Aorta (tissue), 5 donors: ENCODE measurements at regions not wholly inside any gene's neighbourhood (a gene's known extent, or its start where the extent isn't known, plus 50 kb on each side); places are given as distances from the start of the nearest gene placed in this dataset.

Source experiments
- ATAC-seq: fragments of 200-7000 bp; cut with Tn5 transposase; one replicate; pipeline ENCODE4 v1.9.1; 2022; ENCODE audit warnings: moderate library complexity; ENCODE audit not compliant: low FRiP score
- DNase-seq, 2 donors: peaks; one replicate each; pipeline ENCODE4 v3.0.0-alpha.2; 2020
- H3K27ac ChIP-seq, 2 donors: one replicate each; pipeline ENCODE4 v1.5.1; 2013; ENCODE audit warnings: low read length in 2 of 2, mild to moderate bottlenecking in 2 of 2, moderate library complexity in 2 of 2, control low read depth in 1 of 2, inconsistent platforms in 1 of 2, low read depth in 1 of 2
- H3K27me3 ChIP-seq, 2 donors: one replicate each; pipeline ENCODE4 v1.6.1; 2013; ENCODE audit warnings: control low read depth in 1 of 2, low read length in 1 of 2, mild to moderate bottlenecking in 1 of 2, moderate library complexity in 1 of 2; ENCODE audit not compliant: insufficient read depth in 2 of 2, control insufficient read depth in 1 of 2
- H3K36me3 ChIP-seq, 2 donors: one replicate each; pipeline ENCODE4 v1.6.1; 2013; ENCODE audit warnings: control low read depth in 1 of 2, low read length in 1 of 2, mild to moderate bottlenecking in 1 of 2; ENCODE audit not compliant: insufficient read depth in 2 of 2, control insufficient read depth in 1 of 2
- H3K4me1 ChIP-seq, 2 donors: one replicate each; pipeline ENCODE4 v1.6.1; 2013; ENCODE audit warnings: low read length in 2 of 2, control low read depth in 1 of 2, mild to moderate bottlenecking in 1 of 2, moderate library complexity in 1 of 2; ENCODE audit not compliant: insufficient read depth in 2 of 2, control insufficient read depth in 1 of 2
- H3K4me3 ChIP-seq, 2 donors: one replicate each; pipeline ENCODE4 v1.5.1; 2013; ENCODE audit warnings: low read length in 2 of 2, control low read depth in 1 of 2, mild to moderate bottlenecking in 1 of 2
- H3K9me3 ChIP-seq: one replicate; pipeline ENCODE4 v1.6.1; 2013; ENCODE audit warnings: mild to moderate bottlenecking, low read length; ENCODE audit not compliant: control insufficient read depth
- WGBS, 2 donors: extraction: QIAGEN DNeasy Blood & Tissue Kit; methylation state at CpG; one replicate each; pipeline ENCODE4 v1.1.7; 2013; 5-methylcytosine and 5-hydroxymethylcytosine counted together
- intact Hi-C, 2 donors: fragments of 100-400 bp; cut with DNase I; formaldehyde crosslinking; loops; one replicate each; pipeline versions ENCODE4 v1.14.2 to v1.15.0; 2022
- donor health status: healthy with polysubstance abuse.
- donor health status: Bipolar disorder and iron deficiency.
- donor health status: DM: no; HTN: no; CAD: no.
- donor health status: DM: no; HTN: no; CAD: no.
- donor health status: DM: yes; HTN: yes; CAD: no.

DNA sequence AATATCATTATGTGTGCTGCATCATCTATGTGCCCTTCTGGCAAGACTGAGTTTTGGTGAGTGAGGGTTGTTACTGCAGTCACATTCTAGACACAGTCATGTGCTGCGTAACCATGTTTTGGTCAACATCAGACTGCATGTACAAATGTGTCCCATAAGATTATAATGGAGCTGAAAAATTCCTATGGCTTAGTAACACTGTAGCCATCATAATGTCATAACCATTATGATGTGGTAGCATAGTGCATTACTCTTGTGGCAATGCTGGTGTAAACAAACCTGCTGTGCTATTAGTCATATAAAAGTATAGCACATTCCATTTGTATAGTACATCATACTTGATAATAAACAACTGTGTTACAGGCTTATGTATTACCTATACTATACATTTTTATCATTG is 198.1 kb upstream of the NUDT6 start:
- H3K4me3 ChIP-seq = no peak overlapping the region
- no peaks in the 10 kb centered on the region for H3K27me3 ChIP-seq
- no peaks in the 10 kb centered on the region for H3K9me3 ChIP-seq
- no peaks in the 10 kb centered on the region for H3K36me3 ChIP-seq
- intact Hi-C loops = loop anchor here in 1 of 2 donors (10.0 kb wide), 1 partner anchor 274 kb away; the partner anchor contains the start of gene SPRY1
- H3K4me1 ChIP-seq = peaks cover 0 to 2% of the 10 kb centered on the region in 2 donors
- 95 to 97% methylated on average over 1 of the region's 1 CpG for WGBS, 2 donors
- DNase-seq (no peak), ATAC-seq (no peak)
- no peak overlapping the region for H3K27ac ChIP-seq

DNA sequence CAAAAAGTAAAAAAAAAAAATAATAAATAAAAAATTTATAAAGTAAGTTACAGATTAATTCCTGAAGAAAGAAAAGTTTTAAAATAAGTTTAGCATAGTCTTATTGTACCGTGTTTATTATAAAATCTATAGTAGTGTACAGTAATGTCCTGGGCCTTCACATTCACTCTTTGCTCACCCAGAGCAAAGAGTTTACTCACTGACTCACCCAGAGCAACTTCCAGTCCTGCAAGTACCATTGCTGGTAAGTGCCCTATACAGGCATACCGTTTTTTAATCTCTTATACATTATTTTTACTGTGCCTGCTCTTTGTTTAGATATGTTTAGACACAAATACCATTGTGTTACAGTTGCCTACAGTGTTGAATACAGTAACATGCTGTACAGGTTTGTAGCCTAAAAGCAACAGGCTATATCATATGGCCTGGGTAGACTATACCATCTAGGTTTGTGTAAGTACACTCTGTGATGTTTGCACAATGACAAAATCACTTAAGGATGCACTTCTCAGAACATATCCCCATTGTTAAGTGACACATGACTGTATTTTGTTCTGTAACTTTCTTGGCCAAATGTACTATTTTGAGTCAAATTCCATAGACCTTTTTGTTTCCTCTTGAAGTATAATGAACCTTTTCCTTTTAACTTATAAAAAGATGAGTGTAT is 199.0 kb upstream of the NUDT6 start:
- intact Hi-C loops = loop anchor here in 1 of 2 donors (10.0 kb wide), 1 partner anchor 273 kb away; the partner anchor contains the start of gene SPRY1
- Histone ChIP-seq H3K4me3 (no peak overlapping the region), H3K36me3 (no peaks in the 10 kb centered on the region), H3K9me3 (no peaks in the 10 kb centered on the region), H3K27me3 (no peaks in the 10 kb centered on the region), H3K27ac (no peak overlapping the region), H3K4me1 (peaks cover 0 to under 1% of the 10 kb centered on the region in 2 donors)
- 59 to 67% methylated on average over 2 of the region's 2 CpGs for WGBS, 2 donors
- DNase-seq = no peak
- no peak for ATAC-seq

DNA sequence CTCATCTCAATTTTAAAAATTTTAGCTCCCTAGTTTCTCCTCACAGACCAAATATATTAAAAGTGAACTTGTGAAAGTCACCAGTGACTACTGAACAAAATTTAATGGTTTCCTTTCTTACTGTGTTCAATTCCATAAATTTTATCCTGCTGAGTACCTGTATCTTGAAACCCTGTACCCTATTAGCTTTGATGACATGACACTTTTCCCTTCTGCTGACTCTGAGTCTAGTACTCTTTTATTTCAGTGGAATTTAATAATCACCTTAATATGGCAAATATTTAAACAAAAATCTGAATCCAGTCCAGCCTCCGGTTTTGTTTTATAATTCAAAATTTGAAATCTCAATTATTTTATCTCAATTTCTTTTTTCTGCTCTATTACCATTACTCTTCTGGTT is 203.1 kb upstream of the NUDT6 start:
- no peaks in the 10 kb centered on the region for H3K36me3 ChIP-seq
- 64 to 71% methylated on average over 1 of the region's 1 CpG for WGBS, 2 donors
- DNase-seq (no peak), ATAC-seq (no peak)
- H3K27ac ChIP-seq = no peak overlapping the region
- no peaks in the 10 kb centered on the region for H3K4me1 ChIP-seq
- no peak overlapping the region for H3K4me3 ChIP-seq
- intact Hi-C loops = loop anchor here in 1 of 2 donors (5.0 to 10.0 kb wide), 2 partner anchors 269 to 537 kb away; partner anchors contain the start of gene SPRY1
- no peaks in the 10 kb centered on the region for H3K27me3 ChIP-seq
- no peaks in the 10 kb centered on the region for H3K9me3 ChIP-seq

DNA sequence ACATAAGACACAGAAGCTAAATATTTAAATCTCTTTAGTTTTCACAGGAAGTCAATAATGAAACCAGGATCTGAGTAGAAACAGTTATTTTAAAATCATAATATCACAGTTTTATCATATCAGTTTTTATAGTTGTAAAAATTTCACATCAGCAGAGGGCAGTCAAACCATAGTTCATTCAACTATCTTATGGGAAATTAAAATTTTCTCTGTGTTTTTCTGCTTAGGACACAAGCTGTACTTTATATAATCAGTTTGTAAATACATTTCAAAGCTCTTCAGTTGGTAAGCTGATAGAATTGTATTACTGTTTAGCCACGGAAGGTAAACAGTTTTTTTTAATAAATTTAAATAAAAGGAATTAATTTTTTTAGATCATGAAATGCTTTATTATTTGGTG is 204.8 kb upstream of the NUDT6 start:
- ATAC-seq (no peak), DNase-seq (no peak)
- H3K27ac ChIP-seq = no peak overlapping the region
- H3K4me1 ChIP-seq = no peaks in the 10 kb centered on the region
- no peaks in the 10 kb centered on the region for H3K36me3 ChIP-seq
- no peak overlapping the region for H3K4me3 ChIP-seq
- intact Hi-C loops = loop anchor here in 1 of 2 donors (5.0 to 10.0 kb wide), 2 partner anchors 268 to 535 kb away; partner anchors contain the start of gene SPRY1
- no peaks in the 10 kb centered on the region for H3K27me3 ChIP-seq
- H3K9me3 ChIP-seq = no peaks in the 10 kb centered on the region
- 81% methylated on average over 1 of the region's 1 CpG for whole genome bisulfite sequencing, 2 donors

DNA sequence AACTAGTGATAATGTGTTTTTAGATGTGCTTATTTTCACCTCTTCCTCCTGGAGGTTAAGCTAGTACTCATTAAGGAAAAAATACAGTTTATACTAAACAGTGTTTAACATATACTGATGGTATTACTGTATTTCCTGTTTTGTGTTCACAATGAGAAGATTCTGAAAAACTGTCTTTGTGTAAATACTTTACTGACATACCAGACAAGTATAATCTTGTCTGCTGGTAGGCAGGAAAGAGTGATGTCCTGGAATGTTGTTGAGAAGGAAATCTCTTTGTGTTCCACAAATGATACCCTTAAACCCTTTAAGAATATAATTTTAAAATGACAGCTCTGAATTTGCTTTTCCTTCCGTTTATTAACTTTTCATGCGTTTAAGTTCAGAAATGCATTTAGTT is 205.5 kb upstream of the NUDT6 start:
- ATAC-seq (no peak), DNase-seq (no peak)
- Histone ChIP-seq H3K27me3 (no peaks in the 10 kb centered on the region), H3K4me1 (no peaks in the 10 kb centered on the region), H3K9me3 (no peaks in the 10 kb centered on the region), H3K27ac (no peak overlapping the region), H3K4me3 (no peak overlapping the region), H3K36me3 (no peaks in the 10 kb centered on the region)
- WGBS, 2 donors = 83 to 90% methylated on average over 2 of the region's 2 CpGs
- intact Hi-C loops = loop anchor here in 1 of 2 donors (5.0 to 10.0 kb wide), 2 partner anchors 267 to 534 kb away; partner anchors contain the start of gene SPRY1

DNA sequence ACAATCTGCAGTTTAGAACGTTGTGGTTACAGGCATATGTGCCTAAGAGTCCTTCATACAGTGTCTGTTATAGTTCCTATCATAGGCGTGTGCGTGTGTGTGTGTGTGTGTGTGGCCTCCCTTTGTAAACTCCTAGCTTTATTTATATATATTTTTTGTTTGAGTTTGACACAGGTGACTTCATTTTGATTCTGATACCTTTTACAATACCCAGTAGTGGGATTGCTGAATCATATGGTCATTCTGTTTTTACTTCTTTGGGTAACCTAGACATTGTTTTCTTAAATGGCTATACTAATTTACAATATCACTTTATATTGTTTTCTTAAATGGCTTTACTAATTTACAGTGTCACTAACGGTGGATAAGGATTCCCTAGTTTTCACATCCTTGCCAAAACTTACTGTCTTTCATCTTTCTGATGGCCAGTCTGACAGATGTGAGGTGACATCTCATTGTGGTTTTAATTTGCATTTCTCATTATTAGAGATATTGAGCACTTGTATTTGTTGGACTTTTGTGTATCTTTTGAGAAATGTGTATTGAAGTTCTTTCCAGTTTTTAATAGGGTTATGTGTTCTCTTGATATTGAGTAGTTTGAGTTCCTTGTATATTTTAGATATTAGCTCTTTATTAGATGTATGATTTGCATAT is 211.1 kb upstream of the NUDT6 start:
- no peaks in the 10 kb centered on the region for H3K4me1 ChIP-seq
- 66 to 74% methylated on average over 4 of the region's 4 CpGs for WGBS, 2 donors
- no peaks in the 10 kb centered on the region for H3K27me3 ChIP-seq
- no peak overlapping the region for H3K27ac ChIP-seq
- intact Hi-C loops = no loop called here
- ATAC-seq = no peak
- DNase-seq = no peak
- H3K36me3 ChIP-seq = peaks cover 0 to 2% of the 10 kb centered on the region in 2 donors
- no peaks in the 10 kb centered on the region for H3K9me3 ChIP-seq
- H3K4me3 ChIP-seq = no peak overlapping the region

DNA sequence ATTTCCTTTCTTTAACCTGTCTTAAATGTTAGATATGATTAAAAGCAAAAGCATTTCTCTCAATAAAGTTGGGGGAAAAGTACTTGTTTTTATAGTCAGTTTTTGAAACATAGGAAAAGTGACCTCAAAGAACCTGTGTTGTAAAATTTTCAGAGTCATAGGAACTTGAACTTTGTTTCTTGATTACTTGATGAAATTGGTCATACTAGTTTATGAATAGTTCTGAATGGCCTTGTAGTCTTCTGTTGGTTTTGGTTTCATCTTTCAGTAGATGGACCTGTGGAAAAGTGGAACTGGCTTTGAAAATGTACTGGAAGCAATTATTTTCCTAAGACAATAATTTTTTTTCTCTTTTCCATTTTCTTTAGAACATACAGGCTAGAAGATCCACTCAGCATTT is 222.2 kb upstream of the NUDT6 start:
- H3K9me3 ChIP-seq = no peaks in the 10 kb centered on the region
- ATAC-seq (no peak), DNase-seq (no peak)
- H3K4me3 ChIP-seq = no peak overlapping the region
- intact Hi-C loops = no loop called here
- H3K27ac ChIP-seq = no peak overlapping the region
- H3K4me1 ChIP-seq = no peaks in the 10 kb centered on the region
- H3K27me3 ChIP-seq = no peaks in the 10 kb centered on the region
- H3K36me3 ChIP-seq = no peaks in the 10 kb centered on the region

DNA sequence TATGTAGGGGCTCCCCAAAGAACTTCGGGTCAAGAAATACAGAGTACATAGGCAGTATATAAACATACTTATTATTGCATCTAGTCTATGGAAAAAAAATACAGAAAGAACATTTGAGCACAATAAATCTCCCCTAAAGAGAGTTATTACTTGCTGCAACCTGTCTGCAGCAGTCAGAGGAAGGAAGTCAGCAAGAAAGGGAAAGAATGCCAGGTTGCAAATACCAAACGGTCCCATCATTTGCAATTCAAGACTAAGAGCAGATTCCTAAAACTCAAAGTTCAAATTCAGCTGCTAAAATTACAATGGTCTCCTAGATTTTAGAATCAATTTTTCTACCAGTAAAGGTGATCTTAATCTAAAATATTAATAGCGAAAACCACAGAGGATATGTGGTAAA is 236.2 kb upstream of the NUDT6 start:
- WGBS, 2 donors = 59 to 61% methylated on average over 3 of the region's 3 CpGs
- Histone ChIP-seq H3K27me3 (no peaks in the 10 kb centered on the region), H3K27ac (no peak overlapping the region), H3K9me3 (no peaks in the 10 kb centered on the region), H3K4me1 (no peaks in the 10 kb centered on the region), H3K36me3 (no peaks in the 10 kb centered on the region), H3K4me3 (no peak overlapping the region)
- intact Hi-C loops = no loop called here
- ATAC-seq = no peak
- no peak for DNase-seq

DNA sequence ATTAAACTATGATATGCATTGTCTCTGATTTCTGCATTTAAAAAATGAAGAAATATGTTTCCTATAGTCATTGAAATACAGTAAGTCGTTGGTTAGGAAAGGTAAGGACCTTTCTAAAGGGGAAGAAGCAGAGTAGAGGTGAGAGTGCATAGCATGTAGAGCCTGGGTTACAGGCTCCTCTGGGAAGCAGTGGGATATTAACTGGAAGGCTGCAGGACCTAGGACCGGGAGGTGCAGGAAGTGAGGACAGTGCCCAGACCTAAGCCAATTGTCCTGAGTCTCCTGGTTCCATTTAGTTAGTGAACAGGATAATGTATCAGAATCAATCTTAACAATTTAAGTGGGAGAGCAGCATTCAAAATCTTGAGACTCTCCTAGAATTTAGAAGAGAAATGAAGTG is 237.1 kb upstream of the NUDT6 start:
- no peak overlapping the region for H3K27ac ChIP-seq
- H3K4me1 ChIP-seq = no peaks in the 10 kb centered on the region
- H3K4me3 ChIP-seq = no peak overlapping the region
- DNase-seq (no peak), ATAC-seq (no peak)
- no peaks in the 10 kb centered on the region for H3K36me3 ChIP-seq
- 66 to 70% methylated on average over 2 of the region's 2 CpGs for WGBS, 2 donors
- H3K9me3 ChIP-seq = no peaks in the 10 kb centered on the region
- intact Hi-C loops = no loop called here
- no peaks in the 10 kb centered on the region for H3K27me3 ChIP-seq
